MM.1S (cell line): ENCODE measurements at regions not wholly inside any gene's neighbourhood (a gene's known extent, or its start where the extent isn't known, plus 50 kb on each side); places are given as distances from the start of the nearest gene placed in this dataset.

ENCODE experiments used
- DNase-seq: peaks from one replicate; pipeline ENCODE4 v3.0.0-alpha.2; 2015
- H2AFZ ChIP-seq: fragments of 300-600 bp; sonication (generic); 2 replicates; pipeline ENCODE4 v1.6.0; 2016; ENCODE audit warnings: antibody characterized with exemption, low read length
- H3F3A ChIP-seq: fragments of 300-600 bp; sonication (generic); 2 replicates; pipeline ENCODE4 v1.6.1; 2016; ENCODE audit warnings: mild to moderate bottlenecking, antibody characterized with exemption, low read length, moderate library complexity, mixed read lengths; ENCODE audit not compliant: insufficient read depth
- H3K27ac ChIP-seq: fragments of 300-600 bp; sonication (generic); 2 replicates; pipeline ENCODE4 v1.5.1; 2016; ENCODE audit warnings: mild to moderate bottlenecking, low read length
- H3K27me3 ChIP-seq: fragments of 300-600 bp; sonication (generic); replicated peaks from 2 replicates; pipeline ENCODE4 v1.6.0; 2016; ENCODE audit warnings: low read length; ENCODE audit not compliant: insufficient read depth
- H3K36me3 ChIP-seq: fragments of 300-600 bp; sonication (generic); replicated peaks from 2 replicates; pipeline ENCODE4 v1.6.1; 2016; ENCODE audit warnings: mild to moderate bottlenecking, low read length, mixed read lengths; ENCODE audit not compliant: insufficient read depth
- H3K4me1 ChIP-seq: fragments of 300-600 bp; sonication (generic); 2 replicates; pipeline ENCODE4 v1.6.1; 2016; ENCODE audit warnings: low read length, mixed read lengths
- H3K4me2 ChIP-seq: fragments of 300-600 bp; sonication (generic); 2 replicates; pipeline ENCODE4 v1.6.0; 2016; ENCODE audit warnings: low read depth, low read length
- H3K4me3 ChIP-seq: fragments of 300-600 bp; sonication (generic); 2 replicates; pipeline ENCODE4 v1.5.1; 2016; ENCODE audit warnings: low read length, mixed read lengths
- H3K79me2 ChIP-seq: fragments of 300-600 bp; sonication (generic); 2 replicates; pipeline ENCODE4 v1.6.1; 2016; ENCODE audit warnings: mixed run types, low read length, mixed read lengths
- H3K9ac ChIP-seq: fragments of 300-600 bp; sonication (generic); 2 replicates; pipeline ENCODE4 v1.6.1; 2016; ENCODE audit warnings: low read length, mixed read lengths
- H3K9me2 ChIP-seq: fragments of 300-600 bp; sonication (generic); replicated peaks from 2 replicates; pipeline ENCODE4 v1.6.1; 2016; ENCODE audit warnings: mild to moderate bottlenecking, low read length, mixed read lengths; ENCODE audit not compliant: insufficient read depth
- H3K9me3 ChIP-seq: fragments of 300-600 bp; sonication (generic); replicated peaks from 2 replicates; pipeline ENCODE4 v1.6.1; 2016; ENCODE audit warnings: mild to moderate bottlenecking, low read length, mixed read lengths; ENCODE audit not compliant: insufficient read depth
- H4K20me1 ChIP-seq: fragments of 300-600 bp; sonication (generic); 2 replicates; pipeline ENCODE4 v1.6.1; 2016; ENCODE audit warnings: mild to moderate bottlenecking, low read length, moderate library complexity, mixed read lengths; ENCODE audit not compliant: insufficient read depth
- CTCF ChIP-seq: fragments of 300-600 bp; sonication (generic); IDR thresholded peaks from 2 replicates; pipeline ENCODE4 v1.5.1; 2016; ENCODE audit warnings: antibody characterized with exemption, low read length, mixed read lengths
- EZH2 ChIP-seq: fragments of 300-600 bp; sonication (generic); optimal IDR thresholded peaks from 2 replicates; pipeline ENCODE3; 2017; ENCODE audit warnings: low read depth, mild to moderate bottlenecking, antibody characterized with exemption, low read length, mixed read lengths
- EZH2phosphoT487 ChIP-seq: fragments of 300-600 bp; sonication (generic); IDR thresholded peaks from 2 replicates; pipeline ENCODE4 v1.6.1; 2018; ENCODE audit warnings: antibody characterized with exemption, low read length

GRCh38 chr13:105994340-105994739 lies 541.1 kb downstream of the EFNB2 start:
- H3K4me1 ChIP-seq: no peaks in the 10 kb centered on the region
- no peaks in the 10 kb centered on the region for H3K79me2 ChIP-seq
- no peak overlapping the region for H3K9ac ChIP-seq
- H3K9me3 ChIP-seq: no peaks in the 10 kb centered on the region
- DNase-seq: no peak
- H3K36me3 ChIP-seq: no peaks in the 10 kb centered on the region
- no peaks in the 10 kb centered on the region for H3K9me2 ChIP-seq
- H3K27ac ChIP-seq: no peak overlapping the region
- TF ChIP-seq EZH2 (no peak), CTCF (no peak), EZH2phosphoT487 (no peak)
- no peaks in the 10 kb centered on the region for H3F3A ChIP-seq
- no peaks in the 10 kb centered on the region for H3K27me3 ChIP-seq
- no peak overlapping the region for H3K4me2 ChIP-seq
- no peak overlapping the region for H3K4me3 ChIP-seq
- no peak overlapping the region for H2AFZ ChIP-seq
- H4K20me1 ChIP-seq: no peaks in the 10 kb centered on the region

DNA sequence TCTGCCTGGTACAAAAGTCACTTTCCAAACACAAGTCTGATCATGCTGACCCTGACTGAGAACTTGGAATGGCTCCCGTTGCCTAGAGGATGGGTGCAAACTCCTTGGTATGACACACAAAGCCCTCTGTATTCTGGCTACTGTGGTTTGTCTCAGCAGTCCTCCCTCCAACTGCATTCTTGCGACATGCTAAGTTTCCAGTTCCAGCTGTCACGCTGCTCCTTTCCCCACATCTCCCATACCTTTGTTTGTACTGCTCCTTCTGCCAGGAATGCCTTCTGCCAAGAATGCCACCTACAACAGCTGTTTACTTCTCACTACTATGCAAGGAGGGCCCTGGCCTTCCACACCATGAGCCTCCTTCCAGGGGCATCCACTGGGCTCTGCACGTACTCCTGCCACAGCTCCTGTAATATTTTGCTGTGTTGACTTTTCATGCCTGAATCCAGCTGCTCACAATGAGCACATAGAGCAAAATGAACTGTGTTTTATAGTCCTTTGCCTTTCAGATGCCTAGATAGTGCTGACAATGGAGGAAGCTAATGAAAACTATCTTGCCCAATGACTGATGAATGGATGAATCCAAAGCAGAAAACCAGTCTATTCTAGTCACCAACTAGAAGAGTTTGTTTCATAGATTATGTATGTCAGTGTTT lies 543.7 kb downstream of the EFNB2 start:
- no peaks in the 10 kb centered on the region for H3K9me3 ChIP-seq
- no peaks in the 10 kb centered on the region for H3K9me2 ChIP-seq
- H4K20me1 ChIP-seq: no peaks in the 10 kb centered on the region
- no peak for DNase-seq
- no peaks in the 10 kb centered on the region for H3K27me3 ChIP-seq
- no peak overlapping the region for H3K27ac ChIP-seq
- no peaks in the 10 kb centered on the region for H3K36me3 ChIP-seq
- TF ChIP-seq EZH2phosphoT487 (no peak), EZH2 (no peak), CTCF (no peak)
- H3K79me2 ChIP-seq: no peaks in the 10 kb centered on the region
- no peak overlapping the region for H2AFZ ChIP-seq
- H3K9ac ChIP-seq: no peak overlapping the region
- H3K4me2 ChIP-seq: no peak overlapping the region
- no peaks in the 10 kb centered on the region for H3F3A ChIP-seq
- no peaks in the 10 kb centered on the region for H3K4me1 ChIP-seq
- no peak overlapping the region for H3K4me3 ChIP-seq

DNA sequence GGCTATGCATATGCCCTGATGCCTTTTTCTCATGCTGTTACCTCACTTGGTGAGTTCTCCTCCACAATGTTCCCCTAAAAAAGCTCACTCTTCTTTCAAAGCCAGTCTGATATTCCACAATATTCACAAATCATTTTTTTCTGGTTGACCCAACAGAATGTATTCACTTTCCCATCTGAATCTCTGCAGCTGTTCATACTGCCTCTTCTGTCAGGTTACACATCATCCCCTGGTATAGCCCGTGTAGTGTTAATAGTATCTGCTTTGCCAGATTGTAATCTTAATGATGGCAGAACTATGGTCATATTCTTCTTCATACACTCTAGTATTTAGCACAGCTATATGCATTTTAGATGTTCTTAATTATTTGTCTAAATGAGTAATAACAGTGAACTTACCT lies 544.3 kb downstream of the EFNB2 start:
- H2AFZ ChIP-seq: no peak overlapping the region
- TF ChIP-seq EZH2phosphoT487 (no peak), CTCF (no peak), EZH2 (no peak)
- no peak overlapping the region for H3K27ac ChIP-seq

More for the DNA sequence above, 544.3 kb downstream of the EFNB2 start:
- no peaks in the 10 kb centered on the region for H3F3A ChIP-seq
- no peaks in the 10 kb centered on the region for H3K36me3 ChIP-seq
- H3K4me3 ChIP-seq: no peak overlapping the region
- no peak overlapping the region for H3K9ac ChIP-seq
- no peaks in the 10 kb centered on the region for H3K27me3 ChIP-seq
- no peak overlapping the region for H3K4me2 ChIP-seq
- no peak for DNase-seq
- no peaks in the 10 kb centered on the region for H3K9me3 ChIP-seq
- no peaks in the 10 kb centered on the region for H3K79me2 ChIP-seq
- no peaks in the 10 kb centered on the region for H4K20me1 ChIP-seq
- H3K4me1 ChIP-seq: no peaks in the 10 kb centered on the region
- H3K9me2 ChIP-seq: no peaks in the 10 kb centered on the region
